WI38 (cell line): ENCODE measurements at regions not wholly inside any gene's neighbourhood (a gene's known extent, or its start where the extent isn't known, plus 50 kb on each side); places are given as distances from the start of the nearest gene placed in this dataset.
A peak's percentile ranks its signal among the peaks of the same experiment; 100 is the strongest.

Source experiments
- H3K4me3 ChIP-seq: 2 replicates; pipeline ENCODE4 v1.5.1; 2011; ENCODE audit warnings: low read depth, mild to moderate bottlenecking, control low read depth, low read length
- CTCF ChIP-seq: IDR thresholded peaks from 2 replicates; pipeline ENCODE4 v1.5.1; 2012; ENCODE audit warnings: low read depth, mild to moderate bottlenecking, control low read depth, low read length

- no peak for TF ChIP-seq CTCF
- no peak overlapping the region for H3K4me3 ChIP-seq
These were observed 478.2 kb downstream of the NPHP4 start for GRCh38 chr1:5513846-5514526.

GRCh38 chr1:5513179-5513578 lies 479.0 kb downstream of the NPHP4 start:
- TF ChIP-seq CTCF = no peak

GRCh38 chr1:5511381-5512097 lies 480.7 kb downstream of the NPHP4 start:
- H3K4me3 ChIP-seq = no peak overlapping the region
- TF ChIP-seq CTCF = no peak

More at GRCh38 chr1:5513179-5513578, 479.0 kb downstream of the NPHP4 start:
- no peak overlapping the region for H3K4me3 ChIP-seq

GRCh38 chr1:5509664-5510452 lies 482.4 kb downstream of the NPHP4 start:
- TF ChIP-seq CTCF = peak; percentile 93

GRCh38 chr1:5508669-5509330 lies 483.4 kb downstream of the NPHP4 start:
- TF ChIP-seq CTCF = no peak
- no peak overlapping the region for H3K4me3 ChIP-seq

More at GRCh38 chr1:5509664-5510452, 482.4 kb downstream of the NPHP4 start:
- H3K4me3 ChIP-seq = no peak overlapping the region

- no peak for TF ChIP-seq CTCF
- no peak overlapping the region for H3K4me3 ChIP-seq
These were observed 484.9 kb downstream of the NPHP4 start for GRCh38 chr1:5507340-5507739.
